Activated CD4-positive, alpha-beta T cell treated with anti-CD3 and anti-CD28 coated beads, Interleukin-2, Interleukin-6, amounts not matched to agents 100 ng/mL and 50 ng/mL, durations not matched to agents 16 hours and 8 hours (primary cell): ENCODE measurements at regions not wholly inside any gene's neighbourhood (a gene's known extent, or its start where the extent isn't known, plus 50 kb on each side); places are given as distances from the start of the nearest gene placed in this dataset.
A peak's percentile ranks its signal among the peaks of the same experiment; 100 is the strongest.
"Not testable (repeated sequence)": the region's sequence is repeated elsewhere in the genome, so short reads cannot be mapped to it uniquely, and the experiment has no call there.

ENCODE experiments used
- DNase-seq: peaks from one replicate; pipeline ENCODE4 v3.0.0-alpha.2; 2020

DNA sequence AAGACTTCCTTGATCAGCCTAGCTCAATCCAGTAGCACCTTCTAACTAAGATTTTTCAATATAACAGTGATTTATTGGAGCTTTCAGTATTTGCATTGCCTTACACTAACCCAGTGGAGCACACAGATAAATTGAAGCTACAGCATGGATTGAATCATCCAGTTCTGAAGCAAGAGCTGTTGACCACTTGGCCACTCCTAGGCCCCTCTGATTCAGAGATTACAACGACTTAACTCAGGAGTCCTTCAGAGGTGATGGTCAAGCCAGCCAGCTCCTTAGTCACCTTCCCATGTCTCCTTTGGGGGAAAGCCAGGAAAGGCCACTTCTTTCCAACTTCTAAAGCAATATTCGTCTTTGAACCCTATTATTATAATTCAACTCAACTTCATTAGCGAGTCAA lies 151.8 kb downstream of the TENT5C start:
- no peak for DNase-seq

DNA sequence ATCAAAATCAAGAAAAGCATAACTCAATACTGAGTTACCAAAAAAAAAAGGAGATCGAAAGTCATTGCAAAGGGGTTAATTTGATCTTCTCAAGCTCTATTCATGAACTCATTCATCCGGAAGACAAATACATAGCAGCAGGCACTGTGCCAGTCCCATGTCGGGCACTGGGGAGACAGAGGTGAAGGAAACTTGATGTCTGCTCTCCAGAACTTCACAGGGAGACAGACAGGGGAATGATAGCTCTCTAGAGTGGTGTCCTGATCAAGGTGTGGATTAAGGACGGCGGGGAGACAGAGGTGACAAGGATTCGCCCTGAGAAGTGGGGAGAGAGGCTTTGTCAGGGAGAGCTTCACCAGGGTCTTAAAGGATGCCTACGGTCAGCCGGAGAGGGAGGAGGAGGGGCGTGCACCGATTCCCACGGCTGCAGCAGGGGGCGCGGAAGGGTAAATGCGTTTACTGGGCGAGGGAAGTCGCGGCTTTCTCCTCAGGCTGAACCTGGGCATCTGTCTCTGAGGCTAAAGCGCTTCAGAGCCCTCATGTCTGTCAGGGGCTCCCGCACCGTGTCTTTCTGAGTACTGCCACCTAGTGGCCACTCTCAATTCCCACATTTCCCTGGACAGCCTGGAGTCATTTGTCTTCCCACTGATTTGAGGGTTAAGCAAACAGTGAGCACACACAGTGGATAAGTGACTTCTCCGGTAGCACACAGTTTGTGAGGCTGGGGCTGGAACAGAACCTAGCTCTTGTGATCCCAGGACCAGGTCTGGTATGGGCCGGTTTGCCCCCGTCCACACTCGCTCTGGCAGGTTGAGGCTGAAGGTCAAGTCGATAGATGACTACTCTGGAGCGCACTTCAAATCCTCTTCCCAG lies 152.8 kb downstream of the TENT5C start:
- peak; percentile 81 for DNase-seq

DNA sequence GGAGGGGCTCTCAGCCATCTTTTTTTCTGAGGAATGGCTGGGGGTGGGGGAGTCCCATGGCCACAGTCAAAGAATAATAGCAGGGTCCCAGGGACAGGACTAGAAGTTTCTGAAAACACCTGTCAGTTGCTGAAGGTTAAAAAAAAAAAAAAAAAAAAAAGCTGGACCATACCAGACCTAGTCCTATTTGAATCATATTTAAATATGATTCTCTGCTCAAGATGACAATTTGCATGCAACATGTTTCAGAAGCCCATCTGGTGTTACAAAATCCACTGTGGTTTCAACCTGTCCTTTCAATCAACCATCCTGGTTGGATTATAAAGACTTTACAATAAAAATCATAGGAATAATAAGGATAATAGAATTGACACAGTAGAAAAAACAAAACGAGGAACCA lies 153.7 kb downstream of the TENT5C start:
- no peak for DNase-seq

DNA sequence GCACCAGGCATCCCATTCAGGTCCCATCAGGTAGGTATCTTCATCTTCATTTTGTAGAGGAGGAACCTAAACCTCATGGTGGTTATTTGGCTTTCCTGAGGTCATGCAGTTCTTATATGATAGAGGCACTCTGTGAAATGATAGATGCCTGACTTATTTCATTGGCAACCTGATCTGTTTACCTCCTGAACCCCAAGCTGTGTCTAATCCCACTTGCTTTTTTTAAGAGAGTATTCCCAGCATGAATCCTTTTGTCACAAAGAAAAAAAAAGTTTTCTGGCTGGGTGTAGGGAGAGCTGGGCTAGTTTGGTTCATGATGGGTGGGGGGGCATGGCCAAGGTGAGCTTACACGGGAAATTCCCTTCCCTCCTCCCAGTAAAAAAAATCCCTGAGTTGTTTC lies 154.2 kb downstream of the TENT5C start:
- no peak for DNase-seq

DNA sequence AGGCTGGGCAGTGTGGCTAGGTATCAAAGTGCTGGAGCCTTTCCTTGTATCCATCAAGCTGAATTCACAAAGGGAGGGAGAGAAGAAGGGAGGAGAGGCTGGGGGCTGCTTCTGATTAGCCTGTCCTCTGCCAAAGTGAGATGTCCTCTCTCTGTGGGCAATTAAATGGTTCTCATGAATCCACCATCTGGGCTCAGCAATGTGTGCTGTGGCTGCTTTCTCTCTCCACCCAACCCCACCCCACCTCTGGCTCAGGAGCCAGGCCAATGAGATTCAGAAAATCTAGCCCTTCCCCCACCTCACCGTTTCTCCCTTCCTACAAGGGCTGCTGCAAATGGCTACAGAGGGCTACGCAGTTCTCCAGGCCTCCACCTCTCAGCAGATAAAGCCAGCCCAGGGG lies 154.6 kb downstream of the TENT5C start:
- DNase-seq = no peak

DNA sequence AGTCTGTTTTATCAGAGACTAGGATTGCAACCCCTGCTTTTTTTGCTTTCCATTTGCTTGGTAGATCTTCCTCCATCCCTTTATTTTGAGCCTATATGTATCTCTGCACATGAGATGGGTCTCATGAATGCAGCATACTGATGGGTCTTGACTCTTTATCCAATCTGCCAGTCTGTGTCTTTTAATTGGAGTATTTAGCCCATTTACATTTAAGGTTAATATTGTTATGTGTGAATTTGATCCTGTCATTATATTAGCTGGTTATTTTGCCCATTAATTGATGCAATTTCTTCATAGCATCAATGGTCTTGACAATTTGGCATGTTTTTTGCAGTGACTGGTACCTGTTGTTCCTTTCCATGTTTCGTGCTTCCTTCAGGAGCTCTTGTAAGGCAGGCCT lies 161.7 kb downstream of the GDAP2 start:
- not testable (repeated sequence) for DNase-seq

DNA sequence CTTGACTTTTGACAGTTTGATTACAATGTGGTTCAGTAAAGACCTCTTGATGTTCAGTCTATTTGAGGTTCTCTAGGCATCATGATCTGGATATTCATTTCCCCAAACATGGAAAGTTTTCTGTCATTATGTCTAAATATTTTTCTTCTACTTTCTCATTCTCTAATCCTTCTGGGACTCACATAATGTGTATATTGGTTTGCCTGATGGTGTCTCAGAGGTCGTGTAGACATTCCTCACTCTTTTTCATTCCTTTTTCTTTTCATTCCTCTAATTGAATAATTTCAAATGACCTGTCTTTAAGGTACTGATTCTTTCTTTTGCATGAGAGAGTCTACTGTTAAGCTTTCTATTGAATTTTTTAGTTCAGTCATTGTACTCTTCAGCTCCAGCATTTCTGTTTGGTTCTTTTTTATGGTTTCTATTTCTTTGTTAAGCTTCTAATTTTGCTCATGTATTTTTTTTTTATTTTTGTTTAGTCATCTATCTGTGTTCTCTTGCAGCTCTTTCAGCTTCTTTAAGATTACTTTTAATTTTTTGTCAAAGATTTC lies 158.4 kb downstream of the GDAP2 start:
- no peak for DNase-seq

DNA sequence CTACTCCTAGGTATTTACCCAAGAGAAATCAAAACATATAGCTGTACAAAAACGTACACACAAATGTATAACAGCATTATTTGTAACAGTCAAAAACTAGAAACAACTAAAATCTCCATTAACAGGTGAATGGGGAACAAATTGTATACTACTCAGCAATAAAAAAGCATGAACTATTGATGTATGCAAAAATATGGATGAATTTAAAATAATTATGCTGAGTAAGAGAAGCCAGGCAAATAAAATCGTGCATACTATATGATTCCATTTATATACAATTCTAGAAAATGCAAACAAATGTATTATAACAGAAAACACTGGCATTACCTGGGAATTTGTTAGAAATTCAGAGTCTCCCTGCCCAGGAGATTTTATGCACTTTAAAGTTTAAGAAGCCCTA lies 150.1 kb downstream of the GDAP2 start:
- DNase-seq = no peak

DNA sequence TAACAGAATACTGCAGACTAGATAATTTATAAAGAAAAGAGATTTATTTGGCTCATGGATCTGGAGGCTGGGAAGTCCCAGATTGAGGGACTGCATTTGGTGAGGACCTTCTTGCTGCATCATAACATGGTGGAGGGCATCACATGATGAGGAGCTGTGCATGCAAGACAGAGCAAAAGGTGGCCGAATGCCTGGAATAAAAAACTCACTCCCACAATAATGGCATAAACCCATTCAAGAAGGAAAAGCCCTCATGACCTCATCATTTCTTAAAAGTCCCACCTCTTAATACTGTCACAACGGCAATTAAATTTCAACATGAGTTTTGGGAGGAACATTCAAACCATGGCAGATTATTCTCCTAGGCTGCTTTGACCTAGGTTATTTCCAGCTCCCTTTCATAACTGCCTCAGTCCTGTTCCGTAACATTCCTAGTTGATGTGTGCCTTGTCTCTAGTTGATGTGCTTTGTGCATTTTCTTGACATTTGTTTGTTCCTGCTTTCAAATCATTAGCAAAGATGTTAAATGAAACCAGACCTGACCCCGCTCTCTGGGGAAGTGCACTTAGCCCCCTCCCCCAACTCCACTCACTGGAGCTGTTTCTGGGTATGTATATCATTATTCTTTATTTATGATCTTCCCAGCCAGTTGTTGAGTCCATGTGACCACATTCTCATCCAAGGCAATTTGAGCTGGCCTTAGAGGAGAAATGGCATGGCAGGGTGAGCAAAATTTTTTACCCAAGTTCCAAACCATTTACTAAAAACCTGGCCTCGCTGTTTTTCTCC lies 148.5 kb downstream of the GDAP2 start:
- DNase-seq = no peak

DNA sequence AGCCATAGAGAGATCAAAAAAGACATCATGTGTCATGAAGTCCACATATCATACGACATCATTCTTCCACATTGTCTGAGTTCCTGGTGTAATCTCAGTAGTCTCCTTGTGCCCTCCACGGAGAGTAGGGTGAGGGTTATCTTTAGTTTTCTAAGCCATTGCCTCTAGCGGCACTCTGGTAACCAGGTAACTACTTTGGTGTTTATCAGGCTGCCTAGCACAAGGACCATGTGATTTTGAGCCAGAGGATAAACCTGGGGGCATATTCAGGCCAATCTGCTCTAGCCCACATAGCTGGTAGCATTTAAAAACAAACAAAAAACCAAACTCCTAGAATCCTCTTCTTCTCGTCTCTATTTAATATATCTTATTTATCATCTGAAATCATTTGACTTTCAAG lies 147.4 kb downstream of the GDAP2 start:
- no peak for DNase-seq

DNA sequence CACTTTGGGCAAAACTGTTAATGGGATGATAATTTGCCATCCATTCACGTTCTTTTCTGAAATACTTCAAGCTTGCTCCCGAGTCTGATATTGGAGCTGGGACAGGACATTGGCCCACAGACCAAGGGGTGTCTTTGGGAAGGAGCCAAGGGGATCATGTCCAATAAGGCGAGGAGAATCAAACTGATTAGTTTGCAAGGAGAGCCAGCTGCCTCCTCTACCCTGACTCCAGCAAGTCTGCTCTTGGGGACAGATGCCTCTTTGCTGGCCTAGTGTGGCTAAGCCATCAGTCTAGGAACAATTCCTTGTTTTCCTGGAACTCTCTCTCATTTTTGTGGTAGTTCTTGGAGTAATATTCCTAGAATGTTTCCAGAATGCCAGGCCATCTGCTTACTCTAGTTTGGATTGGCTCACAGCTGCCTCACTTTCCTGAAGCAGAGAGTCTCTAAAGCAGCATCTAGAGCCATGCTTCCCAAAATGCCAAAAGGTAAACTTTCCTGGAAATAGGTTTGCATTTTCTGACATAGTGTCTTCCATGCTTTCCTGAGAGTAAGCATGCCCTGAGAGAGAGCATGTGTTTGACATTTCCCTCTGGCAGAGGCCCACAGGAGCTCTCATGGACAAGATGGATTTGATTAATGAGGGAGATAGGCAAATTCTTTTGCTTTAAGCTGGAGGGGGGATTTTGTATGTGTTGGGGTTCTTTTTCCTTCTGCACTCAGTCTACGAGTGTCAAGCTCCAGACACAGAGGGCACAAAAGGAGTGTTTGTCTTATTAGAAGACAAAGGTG lies 145.6 kb downstream of the GDAP2 start:
- DNase-seq = no peak

DNA sequence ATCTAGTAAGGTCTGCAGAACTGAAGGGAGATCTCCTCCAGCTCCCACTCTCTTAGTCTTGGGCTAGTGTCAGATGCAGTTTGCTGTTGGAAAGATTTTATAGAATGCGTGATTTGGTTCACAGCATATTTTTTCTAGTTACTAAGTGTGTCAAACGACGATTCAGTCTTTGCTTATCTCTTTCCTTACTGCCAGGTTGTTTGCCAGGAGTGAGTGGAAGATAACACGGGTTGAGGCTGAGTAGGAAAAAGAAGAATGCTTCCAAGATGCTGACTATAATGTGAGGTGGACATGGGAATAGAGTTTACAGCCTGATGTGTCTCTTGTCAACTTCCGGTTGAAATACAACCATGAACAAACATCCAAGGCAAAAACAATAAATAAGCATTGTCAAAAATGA lies 141.4 kb downstream of the GDAP2 start:
- no peak for DNase-seq

DNA sequence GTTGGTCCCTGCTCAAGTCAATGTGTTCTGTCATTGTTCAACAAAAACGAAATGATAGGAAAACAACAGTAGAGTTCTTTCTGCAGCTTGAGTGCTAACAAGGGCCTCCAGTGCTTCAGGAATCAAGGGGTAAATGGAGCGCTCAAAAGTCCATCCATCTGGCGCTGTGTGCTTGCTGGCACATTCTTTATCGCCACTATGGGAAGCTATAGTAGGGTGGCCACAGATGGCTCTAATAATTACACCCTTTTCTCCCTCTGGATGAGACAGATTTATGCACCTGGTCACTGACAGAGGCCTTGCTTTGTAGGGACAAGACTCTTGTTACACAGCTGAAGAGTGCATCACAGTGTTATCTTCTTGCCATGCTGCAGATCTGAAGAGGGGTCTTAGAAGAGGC lies 136.0 kb downstream of the GDAP2 start:
- no peak for DNase-seq

DNA sequence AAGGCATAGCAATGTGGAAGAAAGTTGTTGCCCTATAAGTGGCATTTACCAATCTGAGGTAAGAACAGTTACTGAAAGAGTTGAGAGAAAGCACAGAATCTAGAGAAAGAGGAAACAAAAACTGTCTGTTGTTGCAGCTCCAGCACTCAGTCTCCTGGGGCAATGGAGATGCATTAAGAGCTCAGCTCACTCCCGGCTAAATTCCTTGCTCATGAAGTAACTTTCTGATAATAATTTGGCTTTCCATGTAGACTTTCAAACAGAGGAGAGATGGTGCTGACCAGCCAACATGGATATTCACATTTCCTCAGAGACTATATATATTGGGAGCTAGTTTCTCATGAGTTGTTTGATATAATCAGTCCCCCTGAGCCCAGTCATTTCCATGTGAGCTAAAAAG lies 135.3 kb downstream of the GDAP2 start:
- DNase-seq = no peak

DNA sequence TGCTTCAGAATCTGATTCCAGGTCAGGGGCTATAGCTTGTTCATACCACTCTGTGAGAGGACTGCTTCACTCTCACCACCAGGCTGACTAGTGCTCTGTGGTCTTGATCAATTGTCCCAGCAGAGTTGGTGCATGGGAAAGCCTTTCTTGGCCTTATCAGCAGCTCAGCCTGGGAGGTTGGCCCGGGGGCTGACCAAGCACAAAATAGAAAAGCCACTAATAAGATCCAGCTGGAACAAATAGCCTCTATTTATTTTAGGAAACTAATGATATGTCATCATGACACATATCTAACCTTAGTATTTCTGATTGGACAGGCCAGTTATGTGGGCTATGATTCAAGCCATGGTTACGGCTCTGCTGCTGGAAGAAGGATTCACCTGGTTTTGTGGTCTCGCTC lies 134.2 kb downstream of the GDAP2 start:
- no peak for DNase-seq

DNA sequence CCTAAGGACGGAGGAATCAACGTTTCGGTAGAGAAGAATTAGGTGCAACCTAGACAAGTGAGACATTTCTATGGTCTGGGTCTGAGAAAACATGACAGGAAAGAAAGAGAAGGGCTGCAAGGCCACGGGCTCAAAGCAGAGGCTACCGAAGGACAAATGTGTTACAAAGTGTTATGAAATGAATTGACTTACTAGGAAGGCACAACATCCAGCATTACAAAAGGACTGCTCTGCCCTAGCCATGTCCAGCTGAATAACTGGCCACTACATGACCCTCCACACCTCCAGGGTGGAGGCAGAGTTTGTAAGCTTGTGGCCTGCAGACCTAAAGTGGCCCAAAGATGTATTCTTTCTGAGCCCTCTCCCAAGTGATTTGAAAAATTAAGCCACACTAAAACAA lies 133.6 kb downstream of the GDAP2 start:
- DNase-seq = no peak

DNA sequence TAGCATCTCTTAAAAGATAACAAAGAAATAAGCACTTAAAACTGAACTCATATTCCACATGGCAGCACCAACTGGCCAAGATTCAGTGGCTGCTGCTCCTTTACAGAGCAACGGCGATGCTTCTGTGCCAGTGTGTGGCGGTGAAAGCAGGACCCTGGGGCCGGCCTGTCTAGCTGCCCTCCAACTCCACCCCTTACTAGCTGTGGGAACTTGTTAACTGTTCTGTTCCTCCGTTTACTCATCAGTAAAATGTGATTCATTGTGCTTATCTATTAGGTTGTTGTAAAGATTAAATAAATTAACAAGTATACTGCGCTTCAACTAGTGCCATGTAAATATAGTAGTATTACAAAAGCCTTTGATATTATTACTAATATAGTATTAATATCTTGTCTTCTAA lies 133.2 kb downstream of the GDAP2 start:
- DNase-seq = no peak

DNA sequence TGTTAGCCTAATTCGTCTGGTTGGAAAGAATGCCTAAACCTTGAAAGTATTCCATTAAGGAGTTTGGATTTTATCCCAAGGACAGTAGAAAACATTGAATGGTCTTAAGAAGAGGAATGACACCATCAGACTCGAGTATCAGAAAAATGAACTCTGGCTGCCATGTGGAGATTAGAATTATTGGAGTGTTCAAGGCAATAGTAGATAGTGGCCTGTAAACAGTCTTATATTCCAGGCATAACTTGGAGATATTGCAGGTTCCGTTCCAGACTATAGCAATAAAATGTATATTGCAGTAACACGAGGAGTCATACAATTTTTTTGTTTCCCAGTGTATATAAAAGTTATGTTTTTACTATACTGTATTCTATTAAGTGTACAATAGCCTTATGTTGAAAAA lies 130.9 kb downstream of the GDAP2 start:
- no peak for DNase-seq

DNA sequence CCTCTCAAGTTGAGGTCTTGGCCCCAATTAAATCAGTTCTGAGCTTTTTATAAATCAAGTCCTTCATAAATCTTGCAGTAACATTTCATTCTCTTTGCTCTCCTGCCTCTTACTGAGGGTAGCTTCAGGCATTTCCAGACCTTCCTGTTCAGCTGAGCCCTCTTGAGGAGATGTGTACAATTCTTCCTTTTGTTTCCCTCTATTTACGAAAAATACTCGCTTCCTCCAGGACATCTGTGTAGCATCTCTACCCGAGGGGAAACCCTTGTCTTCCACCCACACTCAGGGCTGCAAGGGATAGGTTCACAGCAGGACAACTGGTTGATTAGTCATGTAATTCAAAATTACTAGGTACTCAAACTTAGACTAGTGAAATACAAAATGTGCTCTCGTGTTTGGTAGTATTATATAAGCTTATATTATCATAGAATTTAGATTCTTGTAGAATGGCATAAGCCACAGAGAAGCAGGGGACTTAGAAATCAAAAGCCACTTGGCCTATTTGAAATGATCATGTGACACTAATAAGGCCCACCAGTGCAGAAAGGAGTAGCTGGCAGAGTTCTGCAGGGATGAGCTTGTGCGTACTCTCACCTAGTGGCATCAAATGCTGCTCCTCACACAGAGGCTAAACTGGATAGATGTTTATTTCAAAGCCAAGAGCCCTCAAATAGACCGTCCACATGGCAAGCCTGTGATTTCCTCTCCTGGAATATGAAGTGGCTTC lies 126.7 kb downstream of the GDAP2 start:
- DNase-seq = no peak

DNA sequence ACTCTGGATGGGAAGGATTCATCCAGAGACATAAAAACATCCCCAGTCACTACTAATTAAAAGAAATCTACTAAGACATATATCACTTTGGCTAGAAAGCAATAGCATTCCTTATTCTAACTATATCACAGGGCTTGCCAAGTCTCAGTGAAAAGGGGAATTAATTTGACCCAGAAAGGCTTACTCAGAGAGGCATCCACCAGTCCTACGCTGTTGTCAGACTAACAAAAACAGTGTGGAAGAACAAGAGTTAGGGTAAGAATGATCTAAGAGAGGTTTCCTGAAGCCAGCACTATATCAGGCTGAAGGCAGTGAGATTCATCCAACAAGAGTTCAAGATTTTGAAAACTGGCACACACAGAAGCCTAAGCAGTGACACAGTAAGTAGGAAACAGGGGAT lies 126.1 kb downstream of the GDAP2 start:
- DNase-seq = no peak

DNA sequence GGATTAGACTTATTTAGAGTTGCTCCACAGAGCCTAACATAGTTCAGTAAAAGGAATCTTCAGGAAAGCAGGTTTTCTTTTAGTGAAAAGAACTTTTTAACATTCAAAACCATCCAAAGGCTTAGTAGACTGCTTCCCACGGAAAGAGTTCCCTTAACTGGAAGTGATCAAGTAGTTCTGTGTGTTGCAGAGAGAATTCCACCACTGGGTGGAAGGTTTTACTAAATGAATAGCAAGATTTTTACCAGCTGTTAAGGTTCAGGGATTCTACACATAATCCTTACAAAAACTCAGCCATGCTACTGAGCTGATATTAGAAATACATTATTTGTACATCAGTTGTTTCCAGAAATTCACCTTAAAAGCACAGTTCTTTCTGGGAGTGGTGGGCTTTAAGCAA lies 119.7 kb downstream of the GDAP2 start:
- DNase-seq = no peak

DNA sequence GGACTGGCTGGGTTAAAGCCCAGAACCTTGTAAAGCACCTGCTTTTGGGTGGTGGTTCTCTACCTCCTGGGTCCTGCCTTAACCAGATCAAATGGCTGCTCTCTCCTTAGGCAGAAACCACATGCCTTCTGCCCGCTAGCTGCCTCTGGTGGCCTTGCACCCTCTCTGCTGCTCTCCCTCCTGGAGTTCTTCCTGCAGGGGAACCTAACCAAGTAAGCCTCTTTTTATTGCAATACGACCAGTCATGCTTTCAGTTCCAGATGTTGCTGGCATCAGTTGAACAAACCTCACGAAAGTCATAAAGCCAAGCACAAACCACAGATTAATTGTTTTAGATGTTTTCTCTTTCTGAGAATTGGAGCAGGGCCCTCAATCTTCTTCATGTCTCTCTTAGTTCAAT lies 118.9 kb downstream of the GDAP2 start:
- DNase-seq = peak; percentile 11
